ENCODE measurements at regions not wholly inside any gene's neighbourhood (a gene's known extent, or its start where the extent isn't known, plus 50 kb on each side); places are given as distances from the start of the nearest gene placed in this dataset.

DNA sequence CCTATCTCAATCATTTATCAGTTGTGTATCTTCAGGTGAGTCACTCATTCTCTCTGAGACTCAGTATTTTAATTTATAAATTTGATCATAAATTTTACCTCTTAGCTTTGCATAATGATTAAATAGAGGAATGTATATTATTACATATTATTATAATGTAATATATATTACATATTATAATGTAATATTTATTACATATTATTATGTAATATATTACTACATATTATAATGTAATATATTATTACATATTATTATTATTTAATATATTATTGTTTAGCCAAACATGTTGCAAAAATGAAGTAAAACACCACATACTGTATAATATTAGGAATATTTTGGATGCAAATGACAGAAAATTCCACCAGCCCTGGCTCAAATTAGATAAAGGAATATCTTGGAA lies 104.7 kb upstream of the NFIA start:
- TF ChIP-seq, protein P1, sequence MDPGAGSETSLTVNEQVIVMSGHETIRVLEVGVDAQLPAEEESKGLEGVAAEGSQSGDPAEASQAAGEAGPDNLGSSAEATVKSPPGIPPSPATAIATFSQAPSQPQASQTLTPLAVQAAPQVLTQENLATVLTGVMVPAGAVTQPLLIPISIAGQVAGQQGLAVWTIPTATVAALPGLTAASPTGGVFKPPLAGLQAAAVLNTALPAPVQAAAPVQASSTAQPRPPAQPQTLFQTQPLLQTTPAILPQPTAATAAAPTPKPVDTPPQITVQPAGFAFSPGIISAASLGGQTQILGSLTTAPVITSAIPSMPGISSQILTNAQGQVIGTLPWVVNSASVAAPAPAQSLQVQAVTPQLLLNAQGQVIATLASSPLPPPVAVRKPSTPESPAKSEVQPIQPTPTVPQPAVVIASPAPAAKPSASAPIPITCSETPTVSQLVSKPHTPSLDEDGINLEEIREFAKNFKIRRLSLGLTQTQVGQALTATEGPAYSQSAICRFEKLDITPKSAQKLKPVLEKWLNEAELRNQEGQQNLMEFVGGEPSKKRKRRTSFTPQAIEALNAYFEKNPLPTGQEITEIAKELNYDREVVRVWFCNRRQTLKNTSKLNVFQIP (CRISPR knock-in tag; IDR thresholded peaks at IDR 0.05; ENCODE audit: borderline replicate concordance, low read depth), result no peak
- TF ChIP-seq, protein P2, sequence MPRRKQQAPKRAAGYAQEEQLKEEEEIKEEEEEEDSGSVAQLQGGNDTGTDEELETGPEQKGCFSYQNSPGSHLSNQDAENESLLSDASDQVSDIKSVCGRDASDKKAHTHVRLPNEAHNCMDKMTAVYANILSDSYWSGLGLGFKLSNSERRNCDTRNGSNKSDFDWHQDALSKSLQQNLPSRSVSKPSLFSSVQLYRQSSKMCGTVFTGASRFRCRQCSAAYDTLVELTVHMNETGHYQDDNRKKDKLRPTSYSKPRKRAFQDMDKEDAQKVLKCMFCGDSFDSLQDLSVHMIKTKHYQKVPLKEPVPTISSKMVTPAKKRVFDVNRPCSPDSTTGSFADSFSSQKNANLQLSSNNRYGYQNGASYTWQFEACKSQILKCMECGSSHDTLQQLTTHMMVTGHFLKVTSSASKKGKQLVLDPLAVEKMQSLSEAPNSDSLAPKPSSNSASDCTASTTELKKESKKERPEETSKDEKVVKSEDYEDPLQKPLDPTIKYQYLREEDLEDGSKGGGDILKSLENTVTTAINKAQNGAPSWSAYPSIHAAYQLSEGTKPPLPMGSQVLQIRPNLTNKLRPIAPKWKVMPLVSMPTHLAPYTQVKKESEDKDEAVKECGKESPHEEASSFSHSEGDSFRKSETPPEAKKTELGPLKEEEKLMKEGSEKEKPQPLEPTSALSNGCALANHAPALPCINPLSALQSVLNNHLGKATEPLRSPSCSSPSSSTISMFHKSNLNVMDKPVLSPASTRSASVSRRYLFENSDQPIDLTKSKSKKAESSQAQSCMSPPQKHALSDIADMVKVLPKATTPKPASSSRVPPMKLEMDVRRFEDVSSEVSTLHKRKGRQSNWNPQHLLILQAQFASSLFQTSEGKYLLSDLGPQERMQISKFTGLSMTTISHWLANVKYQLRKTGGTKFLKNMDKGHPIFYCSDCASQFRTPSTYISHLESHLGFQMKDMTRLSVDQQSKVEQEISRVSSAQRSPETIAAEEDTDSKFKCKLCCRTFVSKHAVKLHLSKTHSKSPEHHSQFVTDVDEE (CRISPR knock-in tag; IDR thresholded peaks at IDR 0.05), result no peak
- no peak for TF ChIP-seq ESRRG (CRISPR knock-in tag; IDR thresholded peaks at IDR 0.05)
- no peak for TF ChIP-seq ZNF565 (CRISPR knock-in tag; conservative IDR thresholded peaks at IDR 0.05; ENCODE audit: low read depth)
- no peak for TF ChIP-seq ZFP30 (CRISPR knock-in tag; IDR thresholded peaks at IDR 0.05)
- no peak for TF ChIP-seq ISL1 (CRISPR knock-in tag; IDR thresholded peaks at IDR 0.05)
- TF ChIP-seq ZNF70 (CRISPR knock-in tag; IDR thresholded peaks at IDR 0.05), result no peak
- TF ChIP-seq ARNTL (CRISPR knock-in tag; IDR thresholded peaks at IDR 0.05; ENCODE audit: borderline replicate concordance, low read depth), result no peak
- TF ChIP-seq RARB (CRISPR knock-in tag; IDR thresholded peaks at IDR 0.05), result no peak
